ENCODE measurements at regions not wholly inside any gene's neighbourhood (a gene's known extent, or its start where the extent isn't known, plus 50 kb on each side); places are given as distances from the start of the nearest gene placed in this dataset.

- no peak for TF ChIP-seq CTCF (IDR thresholded peaks at IDR 0.05)
Observed at GRCh38 chr19:30221176-30221575, 151.0 kb upstream of the ZNF536 start.

- peak; percentile 84 for TF ChIP-seq CTCF (IDR thresholded peaks at IDR 0.05)
Observed at GRCh38 chr19:30222428-30222873, 149.7 kb upstream of the ZNF536 start.

GRCh38 chr19:30222992-30223865 is 149.0 kb upstream of the ZNF536 start:
- TF ChIP-seq CTCF (IDR thresholded peaks at IDR 0.05): no peak

GRCh38 chr19:30223866-30224688 is 148.1 kb upstream of the ZNF536 start:
- no peak for TF ChIP-seq CTCF (IDR thresholded peaks at IDR 0.05)

GRCh38 chr19:30224689-30225606 is 147.2 kb upstream of the ZNF536 start:
- no peak for TF ChIP-seq CTCF (IDR thresholded peaks at IDR 0.05)

- no peak for TF ChIP-seq CTCF (IDR thresholded peaks at IDR 0.05)
Observed at GRCh38 chr19:30225676-30226463, 146.3 kb upstream of the ZNF536 start.
